ENCODE measurements at regions not wholly inside any gene's neighbourhood (a gene's known extent, or its start where the extent isn't known, plus 50 kb on each side); places are given as distances from the start of the nearest gene placed in this dataset.

- no peak for TF ChIP-seq RNF2 (IDR thresholded peaks at IDR 0.05; ENCODE audit: borderline replicate concordance, low read depth, low read length, missing control alignments, poor library complexity, severe bottlenecking)
- TF ChIP-seq GABPA (IDR thresholded peaks at IDR 0.05; ENCODE audit: borderline replicate concordance, insufficient read depth, low read length), result no peak
- TF ChIP-seq RXRA (IDR thresholded peaks at IDR 0.05; ENCODE audit: insufficient read depth, low read depth, low read length), result no peak
- no peak for TF ChIP-seq NRF1 (IDR thresholded peaks at IDR 0.05; ENCODE audit: low read depth, low read length)
- no peak for TF ChIP-seq BRCA1 (IDR thresholded peaks at IDR 0.05; ENCODE audit: low read depth, low read length)
Measured at GRCh38 chr13:112172017-112172416, 105.1 kb downstream of the SOX1 start (continued).
